HG02981 (cell line): ENCODE measurements at regions not wholly inside any gene's neighbourhood (a gene's known extent, or its start where the extent isn't known, plus 50 kb on each side); places are given as distances from the start of the nearest gene placed in this dataset.
"Not testable (repeated sequence)": the region's sequence is repeated elsewhere in the genome, so short reads cannot be mapped to it uniquely, and the experiment has no call there.

Experiments used
- ATAC-seq: cut with Tn5 transposase; IDR thresholded peaks from one replicate; pipeline ENCODE4 v1.9.1; 2021; ENCODE audit warnings: mild to moderate bottlenecking, moderate library complexity; ENCODE audit not compliant: unreplicated experiment

- no peak for ATAC-seq
Observed at GRCh38 chr7:68712956-68713495, 885.2 kb upstream of the AUTS2 start.

GRCh38 chr7:68714135-68714534 is 884.1 kb upstream of the AUTS2 start:
- not testable (repeated sequence) for ATAC-seq

- ATAC-seq: no peak
Observed at GRCh38 chr7:68715907-68716306, 882.4 kb upstream of the AUTS2 start.

- ATAC-seq: no peak
Observed at GRCh38 chr7:68717176-68717575, 881.1 kb upstream of the AUTS2 start.

- ATAC-seq: no peak
Observed at GRCh38 chr7:68718097-68718551, 880.2 kb upstream of the AUTS2 start.

- ATAC-seq: no peak
Observed at GRCh38 chr7:68720697-68721096, 877.6 kb upstream of the AUTS2 start.

- no peak for ATAC-seq
Observed at GRCh38 chr7:68722044-68722443, 876.2 kb upstream of the AUTS2 start.

GRCh38 chr7:68724965-68725364 is 873.3 kb upstream of the AUTS2 start:
- ATAC-seq: no peak

GRCh38 chr7:68725843-68726785 is 872.2 kb upstream of the AUTS2 start:
- no peak for ATAC-seq

GRCh38 chr7:68728720-68729119 is 869.6 kb upstream of the AUTS2 start:
- not testable (repeated sequence) for ATAC-seq

GRCh38 chr7:68729371-68729770 is 868.9 kb upstream of the AUTS2 start:
- no peak for ATAC-seq

- no peak for ATAC-seq
Observed at GRCh38 chr7:68730194-68730593, 868.1 kb upstream of the AUTS2 start.

- ATAC-seq: no peak
Observed at GRCh38 chr7:68730964-68731363, 867.3 kb upstream of the AUTS2 start.

- ATAC-seq: no peak
Observed at GRCh38 chr7:68733219-68734153, 864.8 kb upstream of the AUTS2 start.

GRCh38 chr7:68734431-68734830 is 863.8 kb upstream of the AUTS2 start:
- ATAC-seq: no peak

GRCh38 chr7:68739306-68739705 is 859.0 kb upstream of the AUTS2 start:
- ATAC-seq: no peak

GRCh38 chr7:68744036-68744435 is 854.2 kb upstream of the AUTS2 start:
- ATAC-seq: no peak

GRCh38 chr7:68748934-68749900 is 849.1 kb upstream of the AUTS2 start:
- ATAC-seq: no peak

- no peak for ATAC-seq
Observed at GRCh38 chr7:68752485-68753178, 845.6 kb upstream of the AUTS2 start.
